A673 (cell line): ENCODE measurements at regions not wholly inside any gene's neighbourhood (a gene's known extent, or its start where the extent isn't known, plus 50 kb on each side); places are given as distances from the start of the nearest gene placed in this dataset.

Experiments
- BruUV-seq: library from RNA; stranded (reverse); fragments of 400-500 nt; replicated peaks from 2 replicates; lab custom pipeline; 2021; lab: Mats Ljungman, UMichigan
- CTCF ChIA-PET: fragments of 300-600 bp; sonication (Branson Sonifier 250); formaldehyde crosslinking; loops from one replicate; lab custom pipeline; 2022; ENCODE audit warnings: antibody characterized with exemption; lab: Charles Lee
- POLR2A ChIA-PET: fragments of 300-600 bp; sonication (Branson Sonifier 250); formaldehyde crosslinking; loops from one replicate; lab custom pipeline; 2022; ENCODE audit warnings: antibody characterized with exemption; ENCODE audit not compliant: low non-redundant PET; lab: Charles Lee
- DNase-seq: peaks from one replicate; pipeline ENCODE4 v3.0.0-alpha.2; 2015; ENCODE audit warnings: low spot score
- H3K27ac ChIP-seq: fragments of 200-600 bp; sonication (generic); 2 replicates; pipeline ENCODE4 v1.5.1; 2016; ENCODE audit warnings: mixed run types, low read depth, mild to moderate bottlenecking, mixed read lengths, antibody characterized with exemption, low read length; ENCODE audit not compliant: poor library complexity, severe bottlenecking
- H3K27me3 ChIP-seq: fragments of 200-600 bp; sonication (generic); replicated peaks from 2 replicates; pipeline ENCODE4 v1.6.1; 2017; ENCODE audit warnings: mixed run types, low read depth, mild to moderate bottlenecking, mixed read lengths, antibody characterized with exemption, low read length; ENCODE audit not compliant: insufficient read depth, poor library complexity
- H3K36me3 ChIP-seq: fragments of 200-600 bp; sonication (generic); 2 replicates; pipeline ENCODE4 v1.6.1; 2016; ENCODE audit warnings: mixed run types, mild to moderate bottlenecking, mixed read lengths, antibody characterized with exemption, low read length; ENCODE audit not compliant: insufficient read depth, poor library complexity, severe bottlenecking
- H3K4me1 ChIP-seq: fragments of 200-600 bp; sonication (generic); 2 replicates; pipeline ENCODE4 v1.6.1; 2017; ENCODE audit warnings: mixed run types, mild to moderate bottlenecking, mixed read lengths, antibody characterized with exemption, low read length; ENCODE audit not compliant: insufficient read depth, poor library complexity, severe bottlenecking
- H3K4me3 ChIP-seq: fragments of 200-600 bp; sonication (generic); 2 replicates; pipeline ENCODE4 v1.5.1; 2016; ENCODE audit warnings: low read depth, mixed run types, mild to moderate bottlenecking, mixed read lengths, low read length; ENCODE audit not compliant: poor library complexity, severe bottlenecking
- H3K9me3 ChIP-seq: fragments of 200-600 bp; sonication (generic); 2 replicates; pipeline ENCODE4 v1.6.1; 2016; ENCODE audit warnings: mixed run types, low read depth, mild to moderate bottlenecking, mixed read lengths, antibody characterized with exemption, low read length; ENCODE audit not compliant: poor library complexity, severe bottlenecking
- CTCF ChIP-seq: fragments of 300-800, 200-600 bp; sonication (generic); conservative IDR thresholded peaks from 2 replicates; pipeline ENCODE4 v1.5.1; 2017; ENCODE audit warnings: low read depth, mild to moderate bottlenecking, antibody characterized with exemption, low read length, moderate library complexity, mixed read lengths
- EZH2 ChIP-seq: fragments of 200-600 bp; sonication (generic); IDR thresholded peaks from 2 replicates; pipeline ENCODE4 v1.6.1; 2017; ENCODE audit warnings: borderline replicate concordance, low read depth, mild to moderate bottlenecking, mixed read lengths, antibody characterized with exemption, low read length; ENCODE audit not compliant: poor library complexity, severe bottlenecking
- intact Hi-C: fragments of 100-400 bp; cut with micrococcal nuclease; formaldehyde crosslinking; loops from one replicate; pipeline ENCODE4 v1.10.0; 2022; ENCODE audit not compliant: unreplicated experiment

DNA sequence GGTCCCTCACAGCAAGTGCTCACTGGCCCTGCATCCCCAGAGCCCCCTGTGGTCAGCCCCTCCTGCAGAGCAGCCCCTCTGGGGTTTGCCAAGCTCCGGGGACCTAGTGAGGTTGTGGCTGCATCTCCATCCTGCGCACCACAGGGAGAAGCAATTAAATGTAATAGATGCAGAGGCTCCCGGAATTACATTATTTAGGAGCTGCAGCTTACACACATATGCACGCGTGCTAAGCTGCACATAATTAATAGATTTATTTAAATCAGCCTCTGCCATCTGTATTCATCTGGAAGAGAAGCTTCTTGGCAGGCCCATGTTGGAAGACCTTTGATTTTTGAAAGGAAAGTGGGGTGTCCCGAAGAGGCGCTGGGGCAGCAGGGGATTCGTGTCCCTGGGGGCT lies 1271.5 kb downstream of the BRD1 start:
- Histone ChIP-seq H3K36me3 (no peaks in the 10 kb centered on the region), H3K27me3 (no peaks in the 10 kb centered on the region), H3K27ac (no peak overlapping the region), H3K4me1 (peaks cover 21% of the 10 kb centered on the region), H3K4me3 (no peak overlapping the region), H3K9me3 (no peaks in the 10 kb centered on the region)
- intact Hi-C loops, result no loop called here
- BruUV-seq, result no TSS peak
- ChIA-PET CTCF (no interaction called here), POLR2A (no interaction called here)
- TF ChIP-seq CTCF, result no peak
- no peak for TF ChIP-seq EZH2
- DNase-seq, result peak; percentile 74

GRCh38 chr22:48555606-48556005 lies 1272.1 kb downstream of the BRD1 start:
- H3K36me3 ChIP-seq, result no peaks in the 10 kb centered on the region
- no peak for DNase-seq
- intact Hi-C loops, result no loop called here
- ChIA-PET CTCF (no interaction called here), POLR2A (no interaction called here)
- peaks cover 21% of the 10 kb centered on the region for H3K4me1 ChIP-seq
- BruUV-seq, result no TSS peak
- no peaks in the 10 kb centered on the region for H3K9me3 ChIP-seq
- H3K27me3 ChIP-seq, result no peaks in the 10 kb centered on the region
- TF ChIP-seq CTCF (no peak), EZH2 (no peak)
- H3K27ac ChIP-seq, result no peak overlapping the region
- H3K4me3 ChIP-seq, result no peak overlapping the region

- H3K9me3 ChIP-seq, result no peaks in the 10 kb centered on the region
- ChIA-PET CTCF (no interaction called here), POLR2A (no interaction called here)
- H3K27me3 ChIP-seq, result no peaks in the 10 kb centered on the region
- TF ChIP-seq CTCF, result peak; percentile 27
- no peak for TF ChIP-seq EZH2
- H3K36me3 ChIP-seq, result no peaks in the 10 kb centered on the region
- H3K4me3 ChIP-seq, result no peak overlapping the region
- peak; percentile 41 for DNase-seq
- BruUV-seq, result no TSS peak
- no peak overlapping the region for H3K27ac ChIP-seq
- H3K4me1 ChIP-seq, result peaks cover 21% of the 10 kb centered on the region
- intact Hi-C loops, result no loop called here
Measured at GRCh38 chr22:48554893-48555572, 1272.6 kb downstream of the BRD1 start.
